IMR-90 (cell line): ENCODE measurements at regions not wholly inside any gene's neighbourhood (a gene's known extent, or its start where the extent isn't known, plus 50 kb on each side); places are given as distances from the start of the nearest gene placed in this dataset.

Experiments
- CEBPB ChIP-seq: IDR thresholded peaks from 2 replicates; pipeline ENCODE4 v1.6.1; 2012; ENCODE audit warnings: low read depth, low read length, improper control_type of control experiment
- CHD1 ChIP-seq: IDR thresholded peaks from 2 replicates; pipeline ENCODE4 v1.6.1; 2012; ENCODE audit warnings: low read depth, low read length, improper control_type of control experiment
- CTCF ChIP-seq: conservative IDR thresholded peaks from 2 replicates; pipeline ENCODE4 v1.5.1; 2012; ENCODE audit warnings: mild to moderate bottlenecking, low read depth, low read length, improper control_type of control experiment
- FOS ChIP-seq: fragments of 150-350 bp; IDR thresholded peaks from 2 replicates; pipeline ENCODE4 v1.6.1; 2016; ENCODE audit warnings: low read depth, low read length
- MAFK ChIP-seq: IDR thresholded peaks from 2 replicates; pipeline ENCODE4 v1.6.1; 2012; ENCODE audit warnings: low read depth, low read length, improper control_type of control experiment
- MAZ ChIP-seq: IDR thresholded peaks from 2 replicates; pipeline ENCODE4 v1.6.1; 2012; ENCODE audit warnings: low read depth, mild to moderate bottlenecking, low read length, improper control_type of control experiment, moderate library complexity, borderline replicate concordance
- MXI1 ChIP-seq: IDR thresholded peaks from 2 replicates; pipeline ENCODE4 v1.6.1; 2012; ENCODE audit warnings: low read depth, mild to moderate bottlenecking, low read length, moderate library complexity, borderline replicate concordance
- POLR2A ChIP-seq: IDR thresholded peaks from 2 replicates; pipeline ENCODE4 v1.6.1; 2012; ENCODE audit warnings: mild to moderate bottlenecking, low read depth, low read length
- RCOR1 ChIP-seq: IDR thresholded peaks from 2 replicates; pipeline ENCODE4 v1.6.1; 2012; ENCODE audit warnings: mild to moderate bottlenecking, low read length, improper control_type of control experiment; ENCODE audit not compliant: insufficient replicate concordance
- RFX5 ChIP-seq: IDR thresholded peaks from 2 replicates; pipeline ENCODE4 v1.8.0; 2012; ENCODE audit warnings: low read depth, mild to moderate bottlenecking, low read length, moderate library complexity
- USF2 ChIP-seq: fragments of 150-350 bp; IDR thresholded peaks from 2 replicates; pipeline ENCODE4 v1.6.1; 2017; ENCODE audit warnings: mild to moderate bottlenecking, antibody characterized with exemption, low read length, low read depth

- TF ChIP-seq CTCF (no peak), CEBPB (no peak), CHD1 (no peak), POLR2A (no peak), RFX5 (no peak), RCOR1 (no peak), MAZ (no peak), MXI1 (no peak), USF2 (no peak), FOS (no peak), MAFK (no peak)
Observed at GRCh38 chr4:58188316-58188715, 1078.1 kb upstream of the IGFBP7 start.
